ENCODE measurements at regions not wholly inside any gene's neighbourhood (a gene's known extent, or its start where the extent isn't known, plus 50 kb on each side); places are given as distances from the start of the nearest gene placed in this dataset.
"Not testable (repeated sequence)": the region's sequence is repeated elsewhere in the genome, so short reads cannot be mapped to it uniquely, and the experiment has no call there.

GRCh38 chr9:109597496-109597895, 99.4 kb upstream of the PTPN3 start:
- no peak for DNase-seq (ENCODE audit: low read depth in 2 of 2)

- no peak for DNase-seq (ENCODE audit: low read depth in 2 of 2)
Observed at GRCh38 chr9:109599131-109599530, 101.0 kb upstream of the PTPN3 start.

GRCh38 chr9:109599711-109600110, 101.6 kb upstream of the PTPN3 start:
- peak in 1 of 2 experiments; percentile 4 for DNase-seq (ENCODE audit: low read depth in 2 of 2)

GRCh38 chr9:109600142-109600541, 102.0 kb upstream of the PTPN3 start:
- peak; percentile 89 for DNase-seq (ENCODE audit: low read depth in 2 of 2)

GRCh38 chr9:109601181-109601580, 103.1 kb upstream of the PTPN3 start:
- no peak for DNase-seq (ENCODE audit: low read depth in 2 of 2)

- no peak for DNase-seq (ENCODE audit: low read depth in 2 of 2)
Observed at GRCh38 chr9:109602987-109603386, 104.9 kb upstream of the PTPN3 start.

- peak in 1 of 2 experiments; percentile 10 for DNase-seq (ENCODE audit: low read depth in 2 of 2)
Observed at GRCh38 chr9:109604131-109604530, 106.0 kb upstream of the PTPN3 start.

- no peak for DNase-seq (ENCODE audit: low read depth in 2 of 2)
Observed at GRCh38 chr9:109604781-109605180, 106.7 kb upstream of the PTPN3 start.

- DNase-seq (ENCODE audit: low read depth in 2 of 2): no peak
Observed at GRCh38 chr9:109609060-109609459, 111.0 kb upstream of the PTPN3 start.

- peak; percentile 46 to 48 for DNase-seq (ENCODE audit: low read depth in 2 of 2)
Observed at GRCh38 chr9:109616571-109617120, 118.5 kb upstream of the PTPN3 start.

GRCh38 chr9:109619310-109619709, 121.2 kb upstream of the PTPN3 start:
- DNase-seq (ENCODE audit: low read depth in 2 of 2): no peak

- DNase-seq (ENCODE audit: low read depth in 2 of 2): no peak
Observed at GRCh38 chr9:109624143-109624542, 126.0 kb upstream of the PTPN3 start.

- no peak for DNase-seq (ENCODE audit: low read depth in 2 of 2)
Observed at GRCh38 chr9:109624896-109625295, 126.8 kb upstream of the PTPN3 start.

GRCh38 chr9:109627042-109627441, 128.9 kb upstream of the PTPN3 start:
- DNase-seq (ENCODE audit: low read depth in 2 of 2): no peak

- no peak for DNase-seq (ENCODE audit: low read depth in 2 of 2)
Observed at GRCh38 chr9:109629615-109630014, 131.5 kb upstream of the PTPN3 start.

- DNase-seq (ENCODE audit: low read depth in 2 of 2): no peak
Observed at GRCh38 chr9:109632817-109633216, 134.7 kb upstream of the PTPN3 start.

- no peak for DNase-seq (ENCODE audit: low read depth in 2 of 2)
Observed at GRCh38 chr9:109639674-109640579, 140.1 kb upstream of the PALM2AKAP2 start.

GRCh38 chr9:109640580-109641371, 139.2 kb upstream of the PALM2AKAP2 start:
- peak in 1 of 2 experiments; percentile 16 for DNase-seq (ENCODE audit: low read depth in 2 of 2)

- DNase-seq (ENCODE audit: low read depth in 2 of 2): no peak
Observed at GRCh38 chr9:109641372-109641659, 138.7 kb upstream of the PALM2AKAP2 start.

GRCh38 chr9:109652112-109652511, 127.9 kb upstream of the PALM2AKAP2 start:
- no peak for DNase-seq (ENCODE audit: low read depth in 2 of 2)

- DNase-seq (ENCODE audit: low read depth in 2 of 2): peak; percentile 11 to 17
Observed at GRCh38 chr9:109652971-109653370, 127.0 kb upstream of the PALM2AKAP2 start.

- DNase-seq (ENCODE audit: low read depth in 2 of 2): no peak
Observed at GRCh38 chr9:109653470-109653869, 126.5 kb upstream of the PALM2AKAP2 start.

GRCh38 chr9:109663978-109664377, 116.0 kb upstream of the PALM2AKAP2 start:
- DNase-seq (ENCODE audit: low read depth in 2 of 2): not testable (repeated sequence)

All from fibroblast of skin of left quadriceps (primary cell).